Endodermal cell (in vitro differentiated cells): ENCODE measurements at regions not wholly inside any gene's neighbourhood (a gene's known extent, or its start where the extent isn't known, plus 50 kb on each side); places are given as distances from the start of the nearest gene placed in this dataset.

ENCODE experiments used
- DNase-seq: peaks from one replicate; pipeline ENCODE4 v3.0.0-alpha.2; 2017
- H3K27ac ChIP-seq: 2 replicates; pipeline ENCODE4 v1.5.1; 2013; ENCODE audit warnings: mild to moderate bottlenecking, low read depth, low read length, moderate library complexity
- H3K27me3 ChIP-seq: 2 replicates; pipeline ENCODE4 v1.6.1; 2013; ENCODE audit warnings: mild to moderate bottlenecking, low read length, moderate library complexity; ENCODE audit not compliant: insufficient read depth, control insufficient read depth, poor library complexity, severe bottlenecking
- H3K36me3 ChIP-seq: 2 replicates; pipeline ENCODE4 v1.7.0; 2013; ENCODE audit warnings: mild to moderate bottlenecking, low read length, moderate library complexity; ENCODE audit not compliant: control insufficient read depth, insufficient read depth
- H3K4me1 ChIP-seq: one replicate; pipeline ENCODE4 v1.7.0; 2013; ENCODE audit warnings: low read length; ENCODE audit not compliant: control insufficient read depth, insufficient read depth
- H3K4me3 ChIP-seq: 2 replicates; pipeline ENCODE4 v1.5.1; 2013; ENCODE audit warnings: mild to moderate bottlenecking, low read length, moderate library complexity
- H3K9ac ChIP-seq: 2 replicates; pipeline ENCODE4 v1.6.1; 2013; ENCODE audit warnings: mild to moderate bottlenecking, low read length, moderate library complexity; ENCODE audit not compliant: poor library complexity, severe bottlenecking; ENCODE audit errors: extremely low read depth
- H3K9me3 ChIP-seq: 2 replicates; pipeline ENCODE4 v1.6.1; 2013; ENCODE audit warnings: mild to moderate bottlenecking, low read length, moderate library complexity; ENCODE audit not compliant: control insufficient read depth
- H3K27ac Mint-ChIP-seq: 2 replicates; pipeline ENCODE4 v1.8.0; 2020; ENCODE audit warnings: mixed read lengths
- H3K27me3 Mint-ChIP-seq: 2 replicates; pipeline ENCODE4 v1.8.0; 2021; ENCODE audit warnings: mild to moderate bottlenecking, mixed read lengths; ENCODE audit not compliant: insufficient read depth
- H3K36me3 Mint-ChIP-seq: 2 replicates; pipeline ENCODE4 v1.8.0; 2020; ENCODE audit warnings: low read depth, mixed read lengths
- H3K4me1 Mint-ChIP-seq: 2 replicates; pipeline ENCODE4 v1.8.0; 2020; ENCODE audit warnings: mixed read lengths
- H3K4me3 Mint-ChIP-seq: 2 replicates; pipeline ENCODE4 v1.8.0; 2020; ENCODE audit warnings: mild to moderate bottlenecking, moderate library complexity, mixed read lengths
- H3K9me3 Mint-ChIP-seq: 2 replicates; pipeline ENCODE4 v1.8.0; 2020; ENCODE audit warnings: mild to moderate bottlenecking, mixed read lengths
- CTCF ChIP-seq: fragments of 200-600 bp; sonication (generic); conservative IDR thresholded peaks from 2 replicates; pipeline ENCODE4 v1.5.0; 2021; ENCODE audit warnings: antibody characterized with exemption, mild to moderate bottlenecking
- WGBS, 2 experiments: methylation state at CpG; one replicate each; pipeline versions ENCODE4 v1.1.5 to v1.1.7; 2013; ENCODE audit warnings: missing lambda C conversion rate in 2 of 2, mixed read lengths in 1 of 2; ENCODE audit not compliant: insufficient coverage in 1 of 2, insufficient read length in 1 of 2; 5-methylcytosine and 5-hydroxymethylcytosine counted together

DNA sequence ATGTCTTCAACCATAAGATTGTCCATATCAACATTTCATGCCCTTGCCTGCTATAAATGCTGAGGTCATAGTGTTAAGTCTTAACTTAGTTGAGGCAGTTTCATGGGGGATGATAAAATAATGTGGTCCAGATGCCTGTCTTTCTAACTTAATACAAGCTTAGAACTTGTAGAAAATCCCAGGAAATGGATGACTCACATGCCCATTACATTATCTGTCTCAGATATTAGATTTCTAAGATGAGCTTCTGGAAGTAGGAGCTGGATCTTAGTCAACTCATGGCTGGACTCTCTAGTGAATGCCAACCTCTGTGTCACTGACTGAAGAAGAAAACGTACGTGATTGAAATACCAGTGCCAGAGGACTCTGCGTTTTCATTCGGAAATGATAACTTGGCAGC is 797.5 kb upstream of the EEF2KMT start:
- no peaks in the 10 kb centered on the region for H3K9me3 ChIP-seq
- no peak overlapping the region for H3K9ac ChIP-seq
- no peaks in the 10 kb centered on the region for H3K4me1 ChIP-seq
- 87 to 91% methylated on average over 4 of the region's 4 CpGs for WGBS, 2 experiments
- Mint-ChIP-seq H3K4me3 (no peak overlapping the region), H3K9me3 (no peaks in the 10 kb centered on the region), H3K27ac (no peak overlapping the region), H3K4me1 (no peaks in the 10 kb centered on the region), H3K27me3 (peaks cover 2% of the 10 kb centered on the region), H3K36me3 (no peaks in the 10 kb centered on the region)
- H3K36me3 ChIP-seq: no peaks in the 10 kb centered on the region
- TF ChIP-seq CTCF: no peak
- no peaks in the 10 kb centered on the region for H3K27me3 ChIP-seq
- no peak overlapping the region for H3K4me3 ChIP-seq
- DNase-seq: no peak
- no peak overlapping the region for H3K27ac ChIP-seq

- H3K4me3 Mint-ChIP-seq: no peak overlapping the region
- no peak overlapping the region for H3K27ac Mint-ChIP-seq
- no peaks in the 10 kb centered on the region for H3K36me3 ChIP-seq
- WGBS, 2 experiments: 87 to 97% methylated on average over 7 of the region's 7 CpGs
- H3K27me3 ChIP-seq: no peaks in the 10 kb centered on the region
- no peak overlapping the region for H3K27ac ChIP-seq
- H3K4me1 ChIP-seq: no peaks in the 10 kb centered on the region
- no peaks in the 10 kb centered on the region for H3K9me3 ChIP-seq
- no peaks in the 10 kb centered on the region for H3K36me3 Mint-ChIP-seq
- no peaks in the 10 kb centered on the region for H3K4me1 Mint-ChIP-seq
- H3K9me3 Mint-ChIP-seq: no peaks in the 10 kb centered on the region
- DNase-seq: no peak
- peaks cover 2% of the 10 kb centered on the region for H3K27me3 Mint-ChIP-seq
- no peak overlapping the region for H3K9ac ChIP-seq
- no peak overlapping the region for H3K4me3 ChIP-seq
- TF ChIP-seq CTCF: no peak
Measured at GRCh38 chr16:5891296-5891695, 793.7 kb upstream of the EEF2KMT start.

DNA sequence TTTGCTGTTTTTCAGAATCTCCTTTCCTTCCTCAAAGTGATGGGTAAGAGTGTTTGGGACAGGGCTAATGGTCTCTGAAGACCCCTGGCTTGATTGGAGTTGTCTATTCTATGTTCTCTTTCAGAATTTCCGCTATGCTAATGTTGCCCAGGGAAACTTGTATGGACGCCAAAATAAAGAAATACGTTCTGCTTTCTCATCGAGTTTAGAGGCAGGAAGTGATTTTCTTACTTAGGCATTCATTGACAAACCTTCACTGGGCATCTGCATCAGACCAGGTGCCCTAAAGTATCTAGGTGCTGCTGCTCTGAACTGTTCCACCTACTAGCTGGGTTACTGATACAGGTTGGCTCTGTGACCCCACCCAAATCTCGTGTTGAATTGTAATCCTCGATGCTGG is 787.9 kb upstream of the EEF2KMT start:
- WGBS, 2 experiments: 92 to 94% methylated on average over 4 to 6 of the region's 6 CpGs
- DNase-seq: no peak
- peaks cover 2% of the 10 kb centered on the region for H3K27me3 Mint-ChIP-seq
- H3K4me3 Mint-ChIP-seq: no peak overlapping the region
- H3K36me3 ChIP-seq: no peaks in the 10 kb centered on the region
- no peaks in the 10 kb centered on the region for H3K9me3 ChIP-seq
- no peak overlapping the region for H3K27ac ChIP-seq
- H3K4me1 ChIP-seq: no peaks in the 10 kb centered on the region
- H3K9me3 Mint-ChIP-seq: no peaks in the 10 kb centered on the region
- H3K4me3 ChIP-seq: no peak overlapping the region
- H3K27ac Mint-ChIP-seq: no peak overlapping the region
- no peak overlapping the region for H3K9ac ChIP-seq
- H3K36me3 Mint-ChIP-seq: no peaks in the 10 kb centered on the region
- H3K4me1 Mint-ChIP-seq: no peaks in the 10 kb centered on the region
- TF ChIP-seq CTCF: no peak
- H3K27me3 ChIP-seq: no peaks in the 10 kb centered on the region
